Suppressor macrophage treated with lipopolysaccharide for 4 hours (primary cell): ENCODE measurements at regions not wholly inside any gene's neighbourhood (a gene's known extent, or its start where the extent isn't known, plus 50 kb on each side); places are given as distances from the start of the nearest gene placed in this dataset.

Experiments
- DNase-seq: peaks from one replicate; pipeline ENCODE4 v3.0.0-alpha.2; 2020

GRCh38 chr3:98980915-98981596 lies 79.6 kb upstream of the DCBLD2 start:
- peak; percentile 24 for DNase-seq

- no peak for DNase-seq
These were observed 77.8 kb upstream of the DCBLD2 start for GRCh38 chr3:98979296-98979695.

- DNase-seq, result no peak
These were observed 76.7 kb upstream of the DCBLD2 start for GRCh38 chr3:98978068-98978811.

- no peak for DNase-seq
These were observed 76.0 kb upstream of the DCBLD2 start for GRCh38 chr3:98977520-98977919.

- no peak for DNase-seq
These were observed 72.9 kb upstream of the DCBLD2 start for GRCh38 chr3:98974442-98974841.

GRCh38 chr3:98972720-98973119 lies 71.2 kb upstream of the DCBLD2 start:
- no peak for DNase-seq

GRCh38 chr3:98972155-98972554 lies 70.7 kb upstream of the DCBLD2 start:
- no peak for DNase-seq

GRCh38 chr3:98971169-98971681 lies 69.7 kb upstream of the DCBLD2 start:
- no peak for DNase-seq

GRCh38 chr3:98969295-98969694 lies 67.8 kb upstream of the DCBLD2 start:
- DNase-seq, result no peak

GRCh38 chr3:98968824-98969223 lies 67.3 kb upstream of the DCBLD2 start:
- no peak for DNase-seq

GRCh38 chr3:98968347-98968746 lies 66.9 kb upstream of the DCBLD2 start:
- DNase-seq, result no peak

GRCh38 chr3:98967758-98968157 lies 66.3 kb upstream of the DCBLD2 start:
- no peak for DNase-seq

- DNase-seq, result no peak
These were observed 65.5 kb upstream of the DCBLD2 start for GRCh38 chr3:98966862-98967546.

GRCh38 chr3:98966434-98966833 lies 64.9 kb upstream of the DCBLD2 start:
- DNase-seq, result no peak

- DNase-seq, result no peak
These were observed 63.3 kb upstream of the DCBLD2 start for GRCh38 chr3:98964784-98965183.

GRCh38 chr3:98963546-98963945 lies 62.1 kb upstream of the DCBLD2 start:
- no peak for DNase-seq

- no peak for DNase-seq
These were observed 61.5 kb upstream of the DCBLD2 start for GRCh38 chr3:98962951-98963350.

GRCh38 chr3:98962189-98962930 lies 60.9 kb upstream of the DCBLD2 start:
- no peak for DNase-seq

GRCh38 chr3:98961161-98962155 lies 60.0 kb upstream of the DCBLD2 start:
- no peak for DNase-seq

- DNase-seq, result no peak
These were observed 56.2 kb upstream of the DCBLD2 start for GRCh38 chr3:98957681-98958080.

GRCh38 chr3:98956008-98956407 lies 54.5 kb upstream of the DCBLD2 start:
- DNase-seq, result no peak
